Adrenal gland (tissue), 5 donors: ENCODE measurements at regions not wholly inside any gene's neighbourhood (a gene's known extent, or its start where the extent isn't known, plus 50 kb on each side); places are given as distances from the start of the nearest gene placed in this dataset.

Experiments used
- CTCF ChIP-seq, 6 experiments: fragments of 450-650 bp in 4 of 6; fragments of 200-600 bp in 2 of 6; sonication (generic) in 1 of 6; IDR thresholded peaks; 1 replicate in 5 of 6; 2 replicates in 1 of 6; pipeline versions ENCODE4 v1.5.1 to v1.8.0; 2016 to 2021; ENCODE audit warnings: antibody characterized with exemption in 6 of 6, mild to moderate bottlenecking in 2 of 6, moderate library complexity in 1 of 6
- POLR2A ChIP-seq, 2 donors: fragments of 450-650 bp; IDR thresholded peaks; one replicate each; pipeline ENCODE4 v1.6.1; 2017; ENCODE audit warnings: antibody characterized with exemption in 2 of 2, mild to moderate bottlenecking in 2 of 2, moderate library complexity in 1 of 2
- donor health status: DM: no; HTN: no; CAD: no.

DNA sequence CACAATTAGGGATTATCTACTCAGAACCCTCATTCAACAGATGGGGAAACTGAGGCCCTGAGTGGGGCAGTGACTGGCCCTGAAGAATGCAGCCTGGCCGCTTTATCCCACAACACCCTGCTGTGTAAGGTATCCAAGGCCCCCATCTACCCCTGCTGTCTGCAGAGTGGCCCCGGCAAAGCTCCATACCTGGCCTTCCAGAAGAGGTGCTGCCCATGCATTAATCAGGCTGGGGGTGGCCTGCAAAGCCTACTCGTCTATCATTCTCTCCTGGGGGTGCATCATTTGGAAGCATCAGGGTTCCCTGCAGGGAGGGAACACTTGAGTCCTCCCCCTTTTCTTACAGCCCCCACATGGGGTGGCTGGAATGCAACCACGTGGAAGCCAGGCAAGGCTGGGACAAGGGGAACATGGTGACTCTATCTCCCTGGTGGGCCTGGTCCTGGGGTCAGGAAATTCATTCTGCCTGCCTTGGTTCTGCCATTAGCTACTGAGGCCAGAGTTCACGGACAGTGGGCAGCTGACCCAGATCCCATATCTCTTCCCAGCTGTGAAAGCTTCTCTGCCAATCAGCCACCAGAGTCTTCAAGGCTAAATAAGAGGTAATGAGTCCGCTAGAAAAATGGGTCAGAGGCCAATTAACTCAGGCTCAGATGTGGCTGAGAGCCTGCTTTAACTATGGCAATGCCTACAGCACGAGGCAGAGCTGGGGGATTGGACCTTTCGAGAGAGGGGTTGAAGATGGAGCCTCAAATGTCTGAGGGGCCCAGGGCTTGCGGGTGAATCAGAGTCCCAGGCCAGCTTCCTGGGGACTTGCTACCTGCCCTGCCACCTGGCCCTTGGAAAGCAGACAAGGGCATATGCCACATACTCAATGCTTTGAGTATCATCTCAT, 72.3 kb upstream of the TOX2 start:
- no peak for TF ChIP-seq CTCF (IDR thresholded peaks at IDR 0.05)
- TF ChIP-seq POLR2A (IDR thresholded peaks at IDR 0.05) = no peak
